Progenitor cell of endocrine pancreas (in vitro differentiated cells): ENCODE measurements at regions not wholly inside any gene's neighbourhood (a gene's known extent, or its start where the extent isn't known, plus 50 kb on each side); places are given as distances from the start of the nearest gene placed in this dataset.

Source experiments
- DNase-seq: peaks from one replicate; pipeline ENCODE4 v3.0.0; 2021; ENCODE audit warnings: low spot score; ENCODE audit not compliant: unreplicated experiment
- H3K27ac Mint-ChIP-seq: 2 replicates; pipeline ENCODE4 v1.8.0; 2021; ENCODE audit warnings: mild to moderate bottlenecking, moderate library complexity, mixed read lengths
- H3K27me3 Mint-ChIP-seq: 2 replicates; pipeline ENCODE4 v1.8.0; 2021; ENCODE audit warnings: mixed read lengths
- H3K36me3 Mint-ChIP-seq: 2 replicates; pipeline ENCODE4 v1.8.0; 2022; ENCODE audit warnings: mixed read lengths; ENCODE audit not compliant: insufficient read depth
- H3K4me1 Mint-ChIP-seq: 2 replicates; pipeline ENCODE4 v1.8.0; 2021; ENCODE audit warnings: low read depth, mixed read lengths
- H3K4me3 Mint-ChIP-seq: 2 replicates; pipeline ENCODE4 v1.8.0; 2021; ENCODE audit warnings: low read depth, mild to moderate bottlenecking, moderate library complexity, mixed read lengths
- H3K9me3 Mint-ChIP-seq: 2 replicates; pipeline ENCODE4 v1.8.0; 2021; ENCODE audit warnings: low read depth, mixed read lengths
- CTCF ChIP-seq: fragments of 200-600 bp; sonication (generic); IDR thresholded peaks from one replicate; pipeline ENCODE4 v1.5.0; 2021; ENCODE audit warnings: antibody characterized with exemption, mild to moderate bottlenecking; ENCODE audit not compliant: unreplicated experiment

DNA sequence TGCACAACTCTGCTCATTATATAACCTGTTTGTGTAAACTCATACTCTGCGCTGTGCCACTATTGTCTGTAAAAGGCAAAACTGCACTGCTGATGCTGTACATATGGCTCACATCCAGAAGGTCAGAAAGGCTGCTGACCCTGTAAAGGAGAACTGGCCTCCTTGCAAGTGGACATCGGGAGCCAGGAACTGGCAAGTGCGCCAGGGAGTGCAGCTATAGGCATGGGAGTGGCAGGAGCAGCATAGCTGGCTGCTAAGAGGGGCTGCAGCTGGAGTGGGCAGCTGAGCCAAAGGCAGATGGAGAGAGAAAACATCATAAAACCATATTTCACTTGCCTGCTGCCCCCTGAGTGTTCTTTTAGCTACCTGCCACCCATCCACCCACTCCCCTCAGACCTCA, 2183.4 kb upstream of the ACO1 start:
- H3K27ac Mint-ChIP-seq: no peak overlapping the region
- peaks cover 4% of the 10 kb centered on the region for H3K4me1 Mint-ChIP-seq
- H3K36me3 Mint-ChIP-seq: no peaks in the 10 kb centered on the region
- H3K27me3 Mint-ChIP-seq: no peaks in the 10 kb centered on the region
- peaks cover 14% of the 10 kb centered on the region for H3K9me3 Mint-ChIP-seq
- H3K4me3 Mint-ChIP-seq: no peak overlapping the region
- no peak for TF ChIP-seq CTCF
- no peak for DNase-seq

DNA sequence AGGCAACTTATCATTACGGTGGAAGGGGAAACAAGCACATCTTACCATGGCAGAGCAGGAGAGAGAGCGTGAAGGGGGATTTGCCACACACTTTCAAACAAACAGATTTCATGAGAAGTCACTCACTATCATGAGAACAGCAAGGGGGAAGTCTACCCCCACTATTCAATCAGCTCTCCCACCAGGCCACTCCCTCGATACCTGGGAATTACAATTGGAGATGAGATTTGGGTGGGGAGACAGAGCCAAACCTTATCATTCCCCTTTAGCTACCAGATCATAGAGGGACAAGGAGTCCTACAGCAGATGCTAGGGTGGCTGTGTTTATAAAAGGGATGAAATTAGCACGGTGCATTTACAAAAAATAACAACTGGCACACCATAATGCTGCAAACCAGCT, 2149.4 kb upstream of the ACO1 start:
- DNase-seq: no peak
- Mint-ChIP-seq H3K36me3 (no peaks in the 10 kb centered on the region), H3K9me3 (no peaks in the 10 kb centered on the region), H3K27ac (no peak overlapping the region), H3K27me3 (no peaks in the 10 kb centered on the region), H3K4me1 (peaks cover 7% of the 10 kb centered on the region), H3K4me3 (no peak overlapping the region)
- TF ChIP-seq CTCF: no peak

GRCh38 chr9:30235564-30235963, 2148.9 kb upstream of the ACO1 start:
- Mint-ChIP-seq H3K27me3 (no peaks in the 10 kb centered on the region), H3K4me3 (no peak overlapping the region), H3K4me1 (peaks cover 4% of the 10 kb centered on the region), H3K36me3 (no peaks in the 10 kb centered on the region), H3K27ac (no peak overlapping the region), H3K9me3 (no peaks in the 10 kb centered on the region)
- DNase-seq: no peak
- TF ChIP-seq CTCF: no peak

GRCh38 chr9:30239878-30240277, 2144.6 kb upstream of the ACO1 start:
- Mint-ChIP-seq H3K4me1 (peaks cover 4% of the 10 kb centered on the region), H3K4me3 (no peak overlapping the region), H3K27ac (no peak overlapping the region), H3K27me3 (no peaks in the 10 kb centered on the region), H3K36me3 (no peaks in the 10 kb centered on the region), H3K9me3 (no peaks in the 10 kb centered on the region)
- no peak for TF ChIP-seq CTCF
- no peak for DNase-seq

DNA sequence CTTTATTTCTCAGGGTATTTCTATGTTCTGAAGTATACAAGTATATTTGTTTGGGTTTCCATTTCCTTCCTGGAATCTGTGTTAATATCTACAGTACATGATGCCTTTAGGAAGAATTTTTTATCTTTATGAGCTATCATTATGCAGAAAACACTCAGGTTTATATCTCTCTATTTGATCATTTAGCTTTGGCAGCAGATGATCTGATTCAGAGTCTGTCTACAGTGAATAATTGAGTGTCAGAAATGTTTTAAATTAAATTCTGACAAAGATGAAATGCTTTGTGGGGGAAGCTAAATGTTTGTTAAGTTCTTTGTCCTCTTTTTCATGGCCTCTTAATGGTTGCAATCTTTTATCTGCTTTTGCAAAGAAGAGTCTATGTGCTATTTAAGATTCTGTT, 2141.0 kb upstream of the ACO1 start:
- no peak overlapping the region for H3K4me3 Mint-ChIP-seq
- no peaks in the 10 kb centered on the region for H3K4me1 Mint-ChIP-seq
- H3K9me3 Mint-ChIP-seq: no peaks in the 10 kb centered on the region
- no peak for TF ChIP-seq CTCF
- no peaks in the 10 kb centered on the region for H3K36me3 Mint-ChIP-seq
- no peaks in the 10 kb centered on the region for H3K27me3 Mint-ChIP-seq
- no peak for DNase-seq
- no peak overlapping the region for H3K27ac Mint-ChIP-seq
